Effector memory CD8-positive, alpha-beta T cell (primary cell): ENCODE measurements at regions not wholly inside any gene's neighbourhood (a gene's known extent, or its start where the extent isn't known, plus 50 kb on each side); places are given as distances from the start of the nearest gene placed in this dataset.

ENCODE experiments used
- ATAC-seq: fragments of 150-1000 bp; cut with Tn5 transposase; replicated peaks from 2 replicates; pipeline ENCODE4 v1.10.0; 2021; ENCODE audit warnings: mild to moderate bottlenecking, moderate library complexity
- DNase-seq, 3 experiments: peaks; one replicate each; pipeline ENCODE4 v3.0.0; 2021
- H3K27ac Mint-ChIP-seq, 2 donors: one replicate each; pipeline ENCODE4 v1.8.0; 2022; ENCODE audit warnings: mild to moderate bottlenecking in 2 of 2, mixed read lengths in 2 of 2, moderate library complexity in 2 of 2
- H3K27me3 Mint-ChIP-seq, 2 donors: one replicate each; pipeline ENCODE4 v1.8.0; 2022; ENCODE audit warnings: mixed read lengths in 2 of 2
- H3K36me3 Mint-ChIP-seq: one replicate; pipeline ENCODE4 v1.8.0; 2022; ENCODE audit warnings: mild to moderate bottlenecking, moderate library complexity, mixed read lengths; ENCODE audit not compliant: insufficient read depth
- H3K4me1 Mint-ChIP-seq, 2 donors: one replicate each; pipeline ENCODE4 v1.8.0; 2022; ENCODE audit warnings: low read depth in 2 of 2, mixed read lengths in 2 of 2
- H3K4me3 Mint-ChIP-seq, 2 donors: one replicate each; pipeline ENCODE4 v1.8.0; 2022; ENCODE audit warnings: mild to moderate bottlenecking in 2 of 2, mixed read lengths in 2 of 2, moderate library complexity in 2 of 2
- H3K9me3 Mint-ChIP-seq, 2 donors: one replicate each; pipeline ENCODE4 v1.8.0; 2022; ENCODE audit warnings: mixed read lengths in 2 of 2

DNA sequence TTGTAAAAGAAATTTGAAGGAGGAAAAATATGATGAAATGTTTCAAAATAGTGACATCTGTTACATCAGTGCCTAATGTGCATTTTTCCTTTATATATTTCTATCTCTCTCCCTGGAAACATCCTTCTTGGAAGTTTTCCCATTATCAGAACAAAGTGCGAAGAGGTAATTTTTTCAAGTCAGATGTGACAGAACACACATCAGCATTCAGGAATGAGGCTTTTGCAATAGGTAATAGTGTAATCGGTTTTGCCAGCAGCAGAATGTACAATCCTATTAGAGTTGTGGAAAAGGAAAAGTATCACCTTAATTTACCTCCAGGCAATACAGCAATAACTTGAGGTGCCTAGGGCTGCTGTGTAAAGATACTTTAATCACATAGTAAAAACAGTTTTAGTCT is 275.8 kb downstream of the FAT3 start:
- no peak for ATAC-seq
- no peaks in the 10 kb centered on the region for H3K27me3 Mint-ChIP-seq

DNA sequence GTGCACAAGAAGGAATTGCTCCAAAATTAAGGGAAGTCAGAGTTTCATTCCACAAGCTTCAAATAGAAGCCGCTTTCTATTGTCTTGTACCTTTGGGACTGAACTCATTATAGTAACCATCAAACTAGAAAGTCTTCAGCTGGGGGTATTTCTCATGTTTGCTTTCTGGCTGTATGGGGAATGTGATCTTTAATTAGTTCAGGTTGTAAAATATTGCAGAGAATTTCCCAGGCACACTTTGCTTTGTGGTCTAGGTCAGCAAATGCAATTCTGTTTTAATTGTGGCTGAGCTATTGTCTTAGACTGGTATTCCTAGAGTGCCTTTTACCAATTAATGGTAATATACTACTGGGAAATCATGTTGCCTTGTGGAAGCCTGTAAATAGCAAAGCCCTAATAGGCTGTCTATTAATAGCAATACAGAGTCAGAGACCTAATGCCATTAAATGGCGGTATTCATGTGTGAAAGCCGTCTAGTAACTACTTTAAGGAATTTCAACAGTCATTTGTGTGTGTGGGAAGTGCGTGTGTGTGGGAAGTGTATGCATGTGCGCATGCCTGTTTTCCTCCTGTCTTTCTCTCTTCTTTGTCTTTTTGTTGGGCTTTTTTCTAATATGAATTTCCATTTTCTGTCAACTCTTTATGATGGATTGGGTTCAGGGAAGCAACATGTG is 276.6 kb downstream of the FAT3 start:
- Mint-ChIP-seq H3K36me3 (no peaks in the 10 kb centered on the region), H3K4me1 (no peaks in the 10 kb centered on the region), H3K27ac (no peak overlapping the region), H3K27me3 (no peaks in the 10 kb centered on the region), H3K9me3 (peaks cover 19 to 28% of the 10 kb centered on the region in 2 donors), H3K4me3 (no peak overlapping the region)
- ATAC-seq (no peak), DNase-seq (no peak)

More for the DNA sequence above, 275.8 kb downstream of the FAT3 start:
- no peak overlapping the region for H3K4me3 Mint-ChIP-seq
- no peak overlapping the region for H3K27ac Mint-ChIP-seq
- no peak for DNase-seq
- no peaks in the 10 kb centered on the region for H3K4me1 Mint-ChIP-seq
- no peaks in the 10 kb centered on the region for H3K36me3 Mint-ChIP-seq
- H3K9me3 Mint-ChIP-seq: peaks cover 16 to 25% of the 10 kb centered on the region in 2 donors

DNA sequence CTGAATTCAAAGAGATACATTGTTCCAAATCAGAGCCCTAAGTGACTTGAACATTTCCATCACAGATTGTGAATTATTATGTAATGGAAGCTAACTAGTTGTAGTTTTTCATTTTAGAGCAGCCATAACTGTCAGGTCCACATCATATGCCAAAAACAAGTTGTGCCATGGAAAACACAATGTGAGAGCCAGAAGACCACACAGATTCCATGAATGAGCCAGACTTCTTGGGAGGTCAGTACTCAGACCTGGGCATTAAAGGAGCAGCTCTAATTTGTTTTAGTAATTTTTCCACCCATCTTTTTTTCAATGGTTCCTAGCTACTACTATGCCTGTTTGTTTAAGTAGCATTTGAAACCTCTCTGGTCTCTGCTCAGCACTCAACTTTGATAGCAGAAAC is 279.4 kb downstream of the FAT3 start:
- H3K27ac Mint-ChIP-seq: no peak overlapping the region
- H3K4me3 Mint-ChIP-seq: no peak overlapping the region
- H3K9me3 Mint-ChIP-seq: peaks cover 18 to 22% of the 10 kb centered on the region in 2 donors
- no peak for ATAC-seq
- no peaks in the 10 kb centered on the region for H3K36me3 Mint-ChIP-seq
- no peaks in the 10 kb centered on the region for H3K27me3 Mint-ChIP-seq
- no peaks in the 10 kb centered on the region for H3K4me1 Mint-ChIP-seq
- no peak for DNase-seq

DNA sequence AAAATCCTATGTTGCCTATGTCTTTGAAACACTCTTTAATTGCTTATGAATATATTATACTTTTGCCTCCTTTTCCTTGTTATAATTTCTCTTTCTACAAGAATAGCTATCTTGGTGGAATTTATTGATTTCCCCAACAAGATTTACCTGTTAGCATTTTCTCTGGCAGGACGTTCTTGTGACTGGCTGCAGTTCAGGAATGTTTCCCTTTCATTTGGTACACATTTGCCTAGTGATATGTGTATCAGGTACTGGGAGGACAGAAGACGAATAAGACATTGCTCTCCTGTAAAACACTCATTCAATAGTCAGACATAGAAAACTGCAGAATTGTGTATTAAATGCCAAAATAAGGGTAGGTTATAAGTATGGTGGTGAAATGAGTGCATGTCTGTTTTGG is 279.9 kb downstream of the FAT3 start:
- DNase-seq: no peak
- no peak for ATAC-seq
- no peak overlapping the region for H3K27ac Mint-ChIP-seq
- no peaks in the 10 kb centered on the region for H3K36me3 Mint-ChIP-seq
- H3K4me3 Mint-ChIP-seq: no peak overlapping the region
- peaks cover 18 to 22% of the 10 kb centered on the region in 2 donors for H3K9me3 Mint-ChIP-seq
- H3K27me3 Mint-ChIP-seq: no peaks in the 10 kb centered on the region
- H3K4me1 Mint-ChIP-seq: no peaks in the 10 kb centered on the region

DNA sequence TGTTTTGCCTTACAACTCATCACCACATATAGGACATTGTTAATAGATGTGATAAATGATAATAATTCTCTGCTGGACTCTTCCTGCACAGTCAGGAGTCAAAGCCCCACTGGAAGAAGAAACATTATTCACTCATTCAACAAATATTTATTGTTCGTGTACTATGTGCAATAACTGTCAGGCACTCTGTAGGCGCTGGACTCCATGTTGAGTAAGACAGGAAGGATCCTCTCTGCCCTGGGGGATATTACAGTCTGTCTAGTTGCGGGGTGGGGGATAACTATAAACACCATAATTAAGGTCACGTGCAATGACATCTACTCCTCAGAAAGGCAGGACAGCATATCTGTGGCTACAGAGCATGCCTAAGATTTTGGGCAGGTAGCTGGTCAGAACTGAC is 281.1 kb downstream of the FAT3 start:
- Mint-ChIP-seq H3K9me3 (peaks cover 18 to 22% of the 10 kb centered on the region in 2 donors), H3K4me1 (no peaks in the 10 kb centered on the region), H3K27ac (no peak overlapping the region), H3K36me3 (no peaks in the 10 kb centered on the region), H3K4me3 (no peak overlapping the region), H3K27me3 (no peaks in the 10 kb centered on the region)
- no peak for ATAC-seq
- DNase-seq: no peak

- Mint-ChIP-seq H3K4me1 (no peaks in the 10 kb centered on the region), H3K27me3 (no peaks in the 10 kb centered on the region), H3K27ac (no peak overlapping the region), H3K4me3 (no peak overlapping the region), H3K36me3 (no peaks in the 10 kb centered on the region), H3K9me3 (peaks cover 16 to 21% of the 10 kb centered on the region in 2 donors)
- ATAC-seq: no peak
- DNase-seq: no peak
Measured at GRCh38 chr11:92506809-92507336, 282.3 kb downstream of the FAT3 start.

- Mint-ChIP-seq H3K4me3 (no peak overlapping the region), H3K27ac (no peak overlapping the region), H3K9me3 (peaks cover 3 to 9% of the 10 kb centered on the region in 2 donors), H3K4me1 (no peaks in the 10 kb centered on the region), H3K36me3 (no peaks in the 10 kb centered on the region), H3K27me3 (no peaks in the 10 kb centered on the region)
- ATAC-seq (no peak), DNase-seq (no peak)
Measured at GRCh38 chr11:92510591-92510990, 286.0 kb downstream of the FAT3 start.

- DNase-seq (no peak), ATAC-seq (no peak)
- no peaks in the 10 kb centered on the region for H3K4me1 Mint-ChIP-seq
- H3K9me3 Mint-ChIP-seq: peaks cover 0 to 10% of the 10 kb centered on the region in 2 donors
- no peak overlapping the region for H3K27ac Mint-ChIP-seq
- H3K4me3 Mint-ChIP-seq: no peak overlapping the region
- H3K27me3 Mint-ChIP-seq: no peaks in the 10 kb centered on the region
- H3K36me3 Mint-ChIP-seq: no peaks in the 10 kb centered on the region
Measured at GRCh38 chr11:92511522-92512203, 287.0 kb downstream of the FAT3 start.

- Mint-ChIP-seq H3K4me1 (no peaks in the 10 kb centered on the region), H3K27me3 (no peaks in the 10 kb centered on the region), H3K4me3 (no peak overlapping the region), H3K9me3 (peaks cover 0 to 9% of the 10 kb centered on the region in 2 donors), H3K27ac (no peak overlapping the region), H3K36me3 (no peaks in the 10 kb centered on the region)
- DNase-seq (no peak), ATAC-seq (no peak)
Measured at GRCh38 chr11:92512204-92512569, 287.6 kb downstream of the FAT3 start.

DNA sequence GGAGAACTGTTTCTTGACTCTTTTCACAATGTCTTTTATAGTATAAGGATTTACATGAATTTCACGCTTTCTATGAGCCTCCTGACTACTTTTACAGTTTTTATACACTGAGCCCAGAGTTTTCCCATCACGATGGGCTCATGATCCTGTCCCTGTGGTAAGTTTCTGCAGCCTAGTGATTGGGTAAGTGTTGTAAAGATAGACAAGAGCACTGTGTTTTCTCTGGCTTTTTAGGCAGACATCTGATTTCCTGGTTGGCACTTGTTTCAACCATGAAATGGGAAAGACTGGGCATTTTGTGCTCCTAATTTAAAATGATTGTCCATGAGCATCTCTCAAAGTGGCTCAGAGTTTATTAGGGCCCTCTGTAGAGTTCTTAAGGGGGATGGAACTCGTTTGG is 299.0 kb downstream of the FAT3 start:
- Mint-ChIP-seq H3K9me3 (no peaks in the 10 kb centered on the region), H3K4me1 (no peaks in the 10 kb centered on the region), H3K27me3 (no peaks in the 10 kb centered on the region), H3K36me3 (no peaks in the 10 kb centered on the region), H3K4me3 (no peak overlapping the region), H3K27ac (no peak overlapping the region)
- ATAC-seq: no peak
- DNase-seq: no peak

DNA sequence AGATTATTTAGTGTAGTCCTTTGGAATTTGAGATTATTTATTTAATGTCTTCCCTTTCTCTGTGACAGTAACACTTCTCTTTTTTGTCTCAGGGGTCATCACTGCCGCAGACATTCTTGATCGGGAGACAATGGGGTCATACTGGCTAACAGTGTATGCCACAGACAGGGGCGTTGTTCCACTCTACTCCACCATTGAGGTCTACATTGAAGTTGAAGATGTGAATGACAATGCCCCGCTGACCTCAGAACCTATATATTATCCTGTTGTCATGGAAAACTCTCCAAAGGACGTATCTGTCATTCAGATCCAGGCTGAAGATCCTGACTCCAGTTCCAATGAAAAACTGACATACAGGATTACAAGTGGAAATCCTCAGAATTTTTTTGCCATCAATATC is 299.9 kb downstream of the FAT3 start:
- no peak overlapping the region for H3K4me3 Mint-ChIP-seq
- no peak for ATAC-seq
- no peak for DNase-seq
- no peaks in the 10 kb centered on the region for H3K36me3 Mint-ChIP-seq
- H3K27me3 Mint-ChIP-seq: no peaks in the 10 kb centered on the region
- no peaks in the 10 kb centered on the region for H3K4me1 Mint-ChIP-seq
- H3K27ac Mint-ChIP-seq: no peak overlapping the region
- H3K9me3 Mint-ChIP-seq: no peaks in the 10 kb centered on the region

GRCh38 chr11:92527467-92527866 is 302.8 kb downstream of the FAT3 start:
- Mint-ChIP-seq H3K9me3 (peaks cover 0 to 2% of the 10 kb centered on the region in 2 donors), H3K4me1 (no peaks in the 10 kb centered on the region), H3K27me3 (no peaks in the 10 kb centered on the region), H3K27ac (no peak overlapping the region), H3K4me3 (no peak overlapping the region), H3K36me3 (no peaks in the 10 kb centered on the region)
- DNase-seq: no peak
- no peak for ATAC-seq

GRCh38 chr11:92528001-92528400 is 303.4 kb downstream of the FAT3 start:
- peaks cover under 1 to 2% of the 10 kb centered on the region in 2 donors for H3K9me3 Mint-ChIP-seq
- H3K36me3 Mint-ChIP-seq: no peaks in the 10 kb centered on the region
- H3K27me3 Mint-ChIP-seq: no peaks in the 10 kb centered on the region
- DNase-seq (no peak), ATAC-seq (no peak)
- no peaks in the 10 kb centered on the region for H3K4me1 Mint-ChIP-seq
- no peak overlapping the region for H3K4me3 Mint-ChIP-seq
- no peak overlapping the region for H3K27ac Mint-ChIP-seq

- Mint-ChIP-seq H3K36me3 (no peaks in the 10 kb centered on the region), H3K4me1 (no peaks in the 10 kb centered on the region), H3K4me3 (no peak overlapping the region), H3K9me3 (peaks cover 5 to 6% of the 10 kb centered on the region in 2 donors), H3K27me3 (no peaks in the 10 kb centered on the region), H3K27ac (no peak overlapping the region)
- DNase-seq (no peak), ATAC-seq (no peak)
Measured at GRCh38 chr11:92531065-92531739, 306.6 kb downstream of the FAT3 start.
